Kidney (tissue), 13 donors: ENCODE measurements at regions not wholly inside any gene's neighbourhood (a gene's known extent, or its start where the extent isn't known, plus 50 kb on each side); places are given as distances from the start of the nearest gene placed in this dataset.
A peak's percentile ranks its signal among the peaks of the same experiment; 100 is the strongest.

Experiments used
- DNase-seq, 5 donors: peaks; one replicate each; pipeline ENCODE4 v3.0.0-alpha.2; 2013 to 2020
- FAIRE-seq: peaks from 2 replicates; lab custom pipeline; 2012; peaks lifted over from hg19 to GRCh38; lab: Jason Lieb, UNC
- H3K27ac ChIP-seq, 2 donors: one replicate each; pipeline ENCODE4 v1.7.0; 2013; ENCODE audit warnings: low read depth in 2 of 2, low read length in 2 of 2, inconsistent platforms in 1 of 2
- H3K27me3 ChIP-seq: one replicate; pipeline ENCODE4 v1.7.1; 2013; ENCODE audit warnings: low read length, inconsistent platforms; ENCODE audit not compliant: control insufficient read depth, insufficient read depth
- H3K36me3 ChIP-seq, 3 donors: one replicate each; pipeline versions ENCODE4 v1.7.0 to v1.7.1; 2013; ENCODE audit warnings: low read length in 3 of 3, control low read depth in 1 of 3, inconsistent platforms in 1 of 3; ENCODE audit not compliant: insufficient read depth in 3 of 3, control insufficient read depth in 2 of 3
- H3K4me1 ChIP-seq, 3 donors: one replicate each; pipeline versions ENCODE4 v1.7.0 to v1.7.1; 2013; ENCODE audit warnings: low read length in 3 of 3, inconsistent platforms in 1 of 3, low read depth in 1 of 3; ENCODE audit not compliant: control insufficient read depth in 2 of 3, insufficient read depth in 2 of 3
- H3K4me3 ChIP-seq, 3 donors: one replicate each; pipeline versions ENCODE4 v1.7.0 to v1.8.1; 2013; ENCODE audit warnings: low read length in 3 of 3, control low read depth in 1 of 3, inconsistent platforms in 1 of 3
- H3K9ac ChIP-seq, 3 donors: one replicate each; pipeline versions ENCODE4 v1.7.0 to v1.7.1; 2013; ENCODE audit warnings: low read length in 3 of 3, control low read depth in 1 of 3, inconsistent platforms in 1 of 3
- H3K9me3 ChIP-seq, 3 donors: one replicate each; pipeline versions ENCODE4 v1.7.0 to v1.7.1; 2013; ENCODE audit warnings: low read length in 3 of 3, control low read depth in 1 of 3, inconsistent platforms in 1 of 3; ENCODE audit not compliant: control insufficient read depth in 2 of 3, insufficient read depth in 1 of 3
- CTCF ChIP-seq: IDR thresholded peaks from 3 replicates; pipeline ENCODE4 v1.5.1; 2012; ENCODE audit warnings: mild to moderate bottlenecking, moderate library complexity, borderline replicate concordance; ENCODE audit not compliant: insufficient read depth; ENCODE audit errors: extremely low read depth
- intact Hi-C: fragments of 100-400 bp; cut with DNase I; formaldehyde crosslinking; loops from one replicate; pipeline ENCODE4 v1.11.1; 2022
- donor health status: control.
- donor health status: control.
- donor health status: control.
- donor health status: control.
- donor health status: control.
- donor health status: DM: yes; HTN: yes; CAD: no.
- donor health status: Normal renal cell carcinoma (clear cell type).

- Histone ChIP-seq H3K4me3 (no peak overlapping the region), H3K4me1 (no peaks in the 10 kb centered on the region), H3K27me3 (no peaks in the 10 kb centered on the region), H3K9ac (no peak overlapping the region), H3K36me3 (no peaks in the 10 kb centered on the region), H3K9me3 (no peaks in the 10 kb centered on the region), H3K27ac (no peak overlapping the region)
- intact Hi-C loops = no loop called here
- FAIRE-seq = no peak
- no peak for DNase-seq
- no peak for TF ChIP-seq CTCF
These were observed 209.1 kb upstream of the MTPN start for GRCh38 chr7:136186281-136186680.

- no peaks in the 10 kb centered on the region for H3K27me3 ChIP-seq
- TF ChIP-seq CTCF = no peak
- H3K27ac ChIP-seq = no peak overlapping the region
- no peak for DNase-seq
- H3K4me1 ChIP-seq = no peaks in the 10 kb centered on the region
- FAIRE-seq = no peak
- H3K9me3 ChIP-seq = no peaks in the 10 kb centered on the region
- no peak overlapping the region for H3K9ac ChIP-seq
- no peaks in the 10 kb centered on the region for H3K36me3 ChIP-seq
- intact Hi-C loops = no loop called here
- H3K4me3 ChIP-seq = no peak overlapping the region
These were observed 207.6 kb upstream of the MTPN start for GRCh38 chr7:136184719-136185118.

GRCh38 chr7:136183981-136184380, 206.8 kb upstream of the MTPN start:
- TF ChIP-seq CTCF = no peak
- Histone ChIP-seq H3K27ac (no peak overlapping the region), H3K9ac (no peak overlapping the region), H3K4me1 (no peaks in the 10 kb centered on the region), H3K4me3 (no peak overlapping the region), H3K27me3 (no peaks in the 10 kb centered on the region), H3K36me3 (no peaks in the 10 kb centered on the region), H3K9me3 (no peaks in the 10 kb centered on the region)
- FAIRE-seq = no peak
- intact Hi-C loops = no loop called here
- peak in 2 of 5 donors; percentile 12 to 36 for DNase-seq

GRCh38 chr7:136180984-136181383, 203.8 kb upstream of the MTPN start:
- Histone ChIP-seq H3K36me3 (no peaks in the 10 kb centered on the region), H3K4me1 (no peaks in the 10 kb centered on the region), H3K9ac (no peak overlapping the region), H3K27ac (no peak overlapping the region), H3K9me3 (no peaks in the 10 kb centered on the region), H3K27me3 (no peaks in the 10 kb centered on the region), H3K4me3 (no peak overlapping the region)
- DNase-seq (no peak), FAIRE-seq (no peak)
- intact Hi-C loops = no loop called here
- TF ChIP-seq CTCF = no peak
